GM12873 (cell line): ENCODE measurements at regions not wholly inside any gene's neighbourhood (a gene's known extent, or its start where the extent isn't known, plus 50 kb on each side); places are given as distances from the start of the nearest gene placed in this dataset.

Experiments
- CTCF ChIP-seq: IDR thresholded peaks from 2 replicates; pipeline ENCODE4 v1.5.1; 2012; ENCODE audit warnings: low read depth, mild to moderate bottlenecking, moderate library complexity, low read length, control low read depth; ENCODE audit not compliant: insufficient read depth; ENCODE audit errors: missing control alignments

DNA sequence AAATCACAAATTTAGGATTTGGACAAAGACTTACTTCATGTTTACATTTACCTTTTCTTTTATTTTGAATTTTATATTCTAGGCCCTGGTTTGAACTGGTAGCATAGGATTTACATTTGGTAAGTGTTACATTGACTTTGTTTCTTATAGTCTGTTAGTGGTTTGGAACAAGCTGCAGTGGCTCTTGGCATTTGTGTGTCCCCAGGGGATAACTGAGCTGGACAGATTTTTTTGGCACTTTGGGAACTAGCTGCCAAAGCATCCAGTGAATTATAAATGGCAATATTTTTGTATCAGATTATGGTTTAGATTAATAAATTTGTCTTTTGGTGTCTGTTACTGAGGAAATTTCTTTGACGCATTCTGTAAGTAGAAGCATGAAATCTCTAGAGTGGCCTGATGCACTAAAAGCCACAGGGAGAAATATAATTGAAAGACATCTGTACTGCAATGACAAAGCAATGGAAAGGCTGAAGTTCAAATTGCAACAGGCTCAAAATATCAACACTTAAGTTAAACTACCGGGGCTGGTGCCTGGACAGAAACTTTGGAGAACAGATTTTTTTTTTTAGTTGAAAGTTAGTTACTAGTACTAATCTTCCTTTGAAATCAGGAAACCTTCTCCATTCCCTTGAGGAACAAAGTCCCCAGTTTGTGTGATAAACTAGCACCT lies 107.6 kb upstream of the PLCXD3 start:
- no peak for TF ChIP-seq CTCF

- TF ChIP-seq CTCF: no peak
These were observed 100.0 kb upstream of the PLCXD3 start for GRCh38 chr5:41610386-41610785.

- TF ChIP-seq CTCF: no peak
These were observed 90.3 kb upstream of the PLCXD3 start for GRCh38 chr5:41600731-41601130.

GRCh38 chr5:41598011-41598410 lies 87.6 kb upstream of the PLCXD3 start:
- no peak for TF ChIP-seq CTCF

GRCh38 chr5:41587668-41588067 lies 77.3 kb upstream of the PLCXD3 start:
- no peak for TF ChIP-seq CTCF

DNA sequence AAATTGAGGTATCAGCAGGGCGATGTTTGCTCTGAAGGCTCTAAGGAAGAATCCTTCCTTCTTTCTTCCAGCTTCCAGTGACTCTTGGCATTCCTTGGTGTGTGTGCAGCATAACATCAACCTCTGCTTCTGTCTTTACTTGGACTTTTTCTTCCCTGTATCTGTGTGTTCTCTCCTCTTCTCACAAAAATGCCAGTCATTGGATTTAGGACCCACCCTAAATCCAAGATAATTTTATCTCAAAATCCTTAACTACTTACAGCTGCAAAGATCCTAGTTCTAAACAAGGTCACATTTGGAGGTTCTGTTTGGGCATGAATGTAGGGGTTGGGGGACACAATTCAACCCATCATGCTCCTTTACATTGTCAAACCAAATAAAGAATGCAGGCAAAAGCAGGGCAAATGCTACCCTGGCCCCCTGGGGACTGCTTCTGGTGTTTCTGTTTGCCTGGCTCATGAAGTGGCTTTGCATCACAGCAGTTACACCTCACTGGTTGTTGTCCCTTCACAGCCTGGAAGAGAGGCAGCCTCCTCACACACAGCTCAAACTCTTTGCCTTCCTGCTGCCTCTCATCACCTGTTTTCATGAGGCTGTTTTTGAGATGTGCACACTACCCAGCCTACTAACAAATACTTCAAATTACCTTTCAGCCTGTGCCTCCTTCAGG lies 64.8 kb upstream of the PLCXD3 start:
- TF ChIP-seq CTCF: no peak

DNA sequence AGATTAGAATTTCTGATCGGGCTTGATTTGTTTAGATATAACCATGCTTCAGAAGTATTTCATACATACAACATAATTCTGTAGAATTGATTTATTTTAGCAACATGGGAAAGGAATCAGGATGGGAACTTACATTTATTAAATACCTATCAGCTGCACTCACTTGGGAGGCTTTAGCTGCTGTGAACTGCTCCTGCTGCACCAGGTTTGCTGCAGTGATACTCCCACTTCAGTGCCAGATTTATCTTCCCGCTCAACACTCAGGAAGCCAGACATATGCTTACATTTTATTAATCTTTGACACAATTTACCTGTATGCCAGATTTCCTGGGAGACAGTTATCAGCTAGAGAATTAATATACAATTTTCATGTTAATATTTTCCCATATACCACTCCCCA lies 64.0 kb upstream of the PLCXD3 start:
- no peak for TF ChIP-seq CTCF
